IPS DF 19.7 (cell line): ENCODE measurements at regions not wholly inside any gene's neighbourhood (a gene's known extent, or its start where the extent isn't known, plus 50 kb on each side); places are given as distances from the start of the nearest gene placed in this dataset.

Experiments used
- DNase-seq: peaks from one replicate; pipeline ENCODE4 v3.0.0-alpha.2; 2013; ENCODE audit warnings: low read depth, low spot score

GRCh38 chr9:107210775-107211174 is 72.3 kb upstream of the RAD23B start:
- DNase-seq, result no peak

- no peak for DNase-seq
Observed at GRCh38 chr9:107211284-107211923, 71.7 kb upstream of the RAD23B start.

- no peak for DNase-seq
Observed at GRCh38 chr9:107212613-107213012, 70.5 kb upstream of the RAD23B start.

- DNase-seq, result no peak
Observed at GRCh38 chr9:107213080-107213479, 70.0 kb upstream of the RAD23B start.

GRCh38 chr9:107213561-107214028 is 69.5 kb upstream of the RAD23B start:
- no peak for DNase-seq

- no peak for DNase-seq
Observed at GRCh38 chr9:107214381-107214780, 68.7 kb upstream of the RAD23B start.

GRCh38 chr9:107214915-107215314 is 68.2 kb upstream of the RAD23B start:
- DNase-seq, result no peak

- DNase-seq, result no peak
Observed at GRCh38 chr9:107215381-107215780, 67.7 kb upstream of the RAD23B start.

- no peak for DNase-seq
Observed at GRCh38 chr9:107216329-107216728, 66.8 kb upstream of the RAD23B start.

GRCh38 chr9:107218829-107219485 is 64.1 kb upstream of the RAD23B start:
- no peak for DNase-seq

GRCh38 chr9:107219486-107220077 is 63.5 kb upstream of the RAD23B start:
- DNase-seq, result no peak

GRCh38 chr9:107221321-107221720 is 61.8 kb upstream of the RAD23B start:
- no peak for DNase-seq

- no peak for DNase-seq
Observed at GRCh38 chr9:107222020-107222522, 61.0 kb upstream of the RAD23B start.

- DNase-seq, result no peak
Observed at GRCh38 chr9:107223381-107223780, 59.7 kb upstream of the RAD23B start.

- DNase-seq, result no peak
Observed at GRCh38 chr9:107224252-107224651, 58.8 kb upstream of the RAD23B start.

GRCh38 chr9:107226421-107226820 is 56.7 kb upstream of the RAD23B start:
- no peak for DNase-seq

GRCh38 chr9:107227774-107228173 is 55.3 kb upstream of the RAD23B start:
- no peak for DNase-seq

GRCh38 chr9:107228496-107229039 is 54.5 kb upstream of the RAD23B start:
- DNase-seq, result no peak

GRCh38 chr9:107229241-107229741 is 53.8 kb upstream of the RAD23B start:
- no peak for DNase-seq
